Cardiac muscle cell (in vitro differentiated cells and primary cell): ENCODE measurements at regions not wholly inside any gene's neighbourhood (a gene's known extent, or its start where the extent isn't known, plus 50 kb on each side); places are given as distances from the start of the nearest gene placed in this dataset.

Source experiments
- DNase-seq, 2 donors: peaks; one replicate each; pipeline versions ENCODE4 v3.0.0 to v3.0.0-alpha.2; 2010 to 2017; ENCODE audit warnings: low read depth in 1 of 2, low spot score in 1 of 2
- H3K27ac ChIP-seq: fragments of 200-600 bp; sonication (generic); 2 replicates; pipeline ENCODE4 v1.5.1; 2016
- H3K27me3 ChIP-seq: fragments of 200-600 bp; sonication (generic); 2 replicates; pipeline ENCODE4 v1.6.0; 2016; ENCODE audit warnings: control low read depth
- H3K36me3 ChIP-seq: fragments of 200-600 bp; sonication (generic); 2 replicates; pipeline ENCODE4 v1.5.1; 2016; ENCODE audit warnings: control low read depth
- H3K4me1 ChIP-seq: fragments of 200-600 bp; sonication (generic); 2 replicates; pipeline ENCODE4 v1.8.1; 2017; ENCODE audit warnings: low read depth, mild to moderate bottlenecking, mixed run types
- H3K4me3 ChIP-seq: fragments of 200-600 bp; sonication (generic); 2 replicates; pipeline ENCODE4 v1.5.1; 2016; ENCODE audit warnings: mild to moderate bottlenecking
- H3K9me3 ChIP-seq: fragments of 200-600 bp; sonication (generic); 2 replicates; pipeline ENCODE4 v1.5.1; 2017; ENCODE audit warnings: low read depth, mild to moderate bottlenecking, control low read depth
- CTCF ChIP-seq: IDR thresholded peaks from 2 replicates; pipeline ENCODE4 v1.5.1; 2012; ENCODE audit warnings: low read depth, mild to moderate bottlenecking, low read length

- no peaks in the 10 kb centered on the region for H3K27me3 ChIP-seq
- no peak overlapping the region for H3K4me3 ChIP-seq
- DNase-seq = no peak
- no peaks in the 10 kb centered on the region for H3K36me3 ChIP-seq
- no peak for TF ChIP-seq CTCF
- H3K9me3 ChIP-seq = no peaks in the 10 kb centered on the region
- H3K27ac ChIP-seq = no peak overlapping the region
- H3K4me1 ChIP-seq = no peaks in the 10 kb centered on the region
These were observed 230.0 kb upstream of the KLHL29 start for GRCh38 chr2:23155022-23155421.

GRCh38 chr2:23157812-23158211, 227.2 kb upstream of the KLHL29 start:
- Histone ChIP-seq H3K9me3 (no peaks in the 10 kb centered on the region), H3K27me3 (no peaks in the 10 kb centered on the region), H3K27ac (no peak overlapping the region), H3K4me1 (no peaks in the 10 kb centered on the region), H3K36me3 (no peaks in the 10 kb centered on the region), H3K4me3 (no peak overlapping the region)
- no peak for DNase-seq
- TF ChIP-seq CTCF = no peak

GRCh38 chr2:23158306-23158705, 226.7 kb upstream of the KLHL29 start:
- Histone ChIP-seq H3K4me3 (no peak overlapping the region), H3K27ac (no peak overlapping the region), H3K36me3 (no peaks in the 10 kb centered on the region), H3K9me3 (no peaks in the 10 kb centered on the region), H3K4me1 (no peaks in the 10 kb centered on the region), H3K27me3 (no peaks in the 10 kb centered on the region)
- DNase-seq = no peak
- no peak for TF ChIP-seq CTCF

DNA sequence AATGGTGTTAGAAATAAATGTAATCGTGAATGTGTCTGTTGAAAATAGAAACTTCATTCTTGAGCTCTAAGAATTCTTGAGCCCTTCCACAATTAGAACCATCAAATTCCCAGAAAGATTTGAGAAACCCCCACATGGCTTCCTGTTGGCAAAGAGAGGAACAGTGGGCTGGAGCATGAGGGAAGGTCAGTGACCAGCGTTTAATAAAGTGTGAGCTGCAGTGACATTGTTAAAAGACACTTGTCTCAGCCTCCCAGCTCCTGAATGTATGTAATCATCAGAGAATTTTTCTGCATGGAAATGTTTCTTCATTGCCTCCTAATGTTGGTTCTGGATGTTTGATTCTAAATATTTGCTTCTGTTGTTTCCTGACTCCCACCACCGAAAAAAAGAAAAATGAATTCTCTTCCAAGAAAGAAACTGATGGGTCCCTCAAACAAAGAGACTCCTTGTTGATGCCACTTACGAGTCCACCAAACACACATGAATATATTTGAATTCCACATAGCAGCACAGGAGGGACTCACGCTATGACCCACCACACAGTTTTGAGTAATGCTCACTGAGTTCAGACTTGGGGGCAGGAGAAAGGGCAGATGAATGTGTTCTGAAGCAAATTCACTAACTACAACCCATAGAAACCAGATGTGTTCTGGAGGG, 225.1 kb upstream of the KLHL29 start:
- no peak for TF ChIP-seq CTCF
- Histone ChIP-seq H3K4me3 (no peak overlapping the region), H3K36me3 (no peaks in the 10 kb centered on the region), H3K4me1 (no peaks in the 10 kb centered on the region), H3K9me3 (no peaks in the 10 kb centered on the region), H3K27ac (no peak overlapping the region), H3K27me3 (no peaks in the 10 kb centered on the region)
- no peak for DNase-seq

DNA sequence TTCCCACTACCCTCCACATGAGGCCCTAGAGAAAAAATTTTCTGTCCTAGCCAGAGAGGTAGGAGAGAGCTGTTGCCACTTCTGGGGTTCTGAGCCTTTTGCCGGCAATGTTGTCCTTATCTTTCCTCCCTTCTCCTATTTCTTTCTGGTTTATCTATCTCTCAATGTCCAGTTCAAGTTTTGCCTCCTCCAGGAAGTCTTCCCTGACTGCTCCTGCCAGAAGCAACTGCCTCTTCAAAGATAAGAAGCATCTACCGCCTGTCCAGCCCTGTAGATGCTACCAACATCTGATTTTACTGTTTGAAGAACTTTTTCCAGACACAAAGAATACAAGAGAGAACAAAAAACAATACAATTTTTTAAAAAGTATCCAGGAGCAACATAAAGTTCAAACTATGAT, 220.8 kb upstream of the KLHL29 start:
- no peaks in the 10 kb centered on the region for H3K4me1 ChIP-seq
- no peaks in the 10 kb centered on the region for H3K36me3 ChIP-seq
- no peak for TF ChIP-seq CTCF
- no peaks in the 10 kb centered on the region for H3K27me3 ChIP-seq
- no peaks in the 10 kb centered on the region for H3K9me3 ChIP-seq
- no peak for DNase-seq
- H3K27ac ChIP-seq = no peak overlapping the region
- no peak overlapping the region for H3K4me3 ChIP-seq
